ENCODE measurements at regions not wholly inside any gene's neighbourhood (a gene's known extent, or its start where the extent isn't known, plus 50 kb on each side); places are given as distances from the start of the nearest gene placed in this dataset.

GRCh38 chr14:53509276-53510244 lies 356.4 kb upstream of the DDHD1 start:
- H3K4me1 Mint-ChIP-seq (ENCODE audit: low read depth) = no peaks in the 10 kb centered on the region
- H3K27ac Mint-ChIP-seq = no peak overlapping the region
- H3K4me3 Mint-ChIP-seq = no peak overlapping the region
- H3K27me3 Mint-ChIP-seq (ENCODE audit: insufficient read depth) = no peaks in the 10 kb centered on the region
- no peaks in the 10 kb centered on the region for H3K9me3 Mint-ChIP-seq
- intact Hi-C loops (cut with micrococcal nuclease) = no loop called here
- no peak for DNase-seq (ENCODE audit: low spot score)
- H3K36me3 Mint-ChIP-seq (ENCODE audit: low read depth) = no peaks in the 10 kb centered on the region

DNA sequence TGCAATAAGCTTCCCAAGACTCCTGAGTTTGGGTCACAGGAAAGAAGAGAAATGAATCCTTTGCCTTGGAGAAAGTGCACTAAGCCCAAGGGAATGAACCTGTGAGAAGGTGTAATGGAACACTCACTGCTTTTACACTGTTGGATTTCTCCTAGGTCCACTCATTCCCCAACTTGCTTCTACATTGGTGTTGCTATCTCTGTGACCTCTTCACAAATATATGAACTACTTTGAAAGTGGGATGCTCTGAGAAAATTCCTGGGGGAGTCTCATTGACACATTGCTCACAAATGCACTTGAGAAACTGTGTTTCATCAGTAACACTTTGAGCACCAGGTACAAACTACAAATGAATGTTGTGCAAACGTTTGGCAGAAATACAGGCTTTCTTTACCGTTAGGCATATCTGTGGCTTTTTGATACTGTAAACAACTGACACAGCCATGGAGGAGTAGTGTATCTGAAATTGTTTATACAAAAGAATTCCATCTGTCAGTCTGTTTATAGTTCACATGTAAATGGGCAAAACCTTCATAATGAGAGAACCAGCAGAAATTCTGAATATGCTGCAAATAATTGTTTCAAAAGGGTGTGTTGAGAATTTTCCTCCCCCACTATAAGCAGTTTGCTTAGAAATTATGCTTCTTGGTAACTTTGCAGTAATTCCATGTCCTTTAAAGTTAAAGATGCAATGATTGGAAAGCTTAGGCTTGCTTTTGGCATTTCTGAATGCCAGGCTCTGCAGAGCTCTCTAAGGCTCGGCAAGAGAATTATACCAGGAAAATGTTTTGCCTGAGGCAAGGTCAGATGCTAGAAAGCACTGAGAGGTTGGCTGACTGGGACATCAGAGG lies 348.5 kb upstream of the DDHD1 start:
- H3K36me3 Mint-ChIP-seq (ENCODE audit: low read depth) = no peaks in the 10 kb centered on the region
- no peak overlapping the region for H3K27ac Mint-ChIP-seq
- intact Hi-C loops (cut with micrococcal nuclease) = no loop called here
- H3K27me3 Mint-ChIP-seq (ENCODE audit: insufficient read depth) = no peaks in the 10 kb centered on the region
- H3K4me1 Mint-ChIP-seq (ENCODE audit: low read depth) = no peaks in the 10 kb centered on the region
- peaks cover 14% of the 10 kb centered on the region for H3K9me3 Mint-ChIP-seq
- DNase-seq (ENCODE audit: low spot score) = no peak
- no peak overlapping the region for H3K4me3 Mint-ChIP-seq

DNA sequence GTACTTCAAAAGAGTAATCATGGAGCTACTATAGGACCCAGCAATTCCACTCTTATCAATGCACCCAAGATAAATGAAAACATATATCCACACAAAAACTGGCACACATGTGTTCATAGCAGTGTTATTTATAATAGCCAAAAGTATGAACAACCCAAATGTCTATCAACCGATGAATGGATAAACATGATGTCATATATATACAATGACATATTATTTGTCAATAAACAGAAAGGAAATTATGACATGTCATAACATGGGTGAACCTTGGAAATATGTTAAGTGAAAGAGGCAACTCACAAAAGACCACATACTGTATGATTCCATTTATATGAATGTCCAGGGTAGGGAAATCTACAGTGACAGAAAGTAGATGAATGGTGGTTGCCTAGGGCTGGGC lies 347.1 kb upstream of the DDHD1 start:
- DNase-seq (ENCODE audit: low spot score) = no peak
- intact Hi-C loops (cut with micrococcal nuclease) = no loop called here
- no peak overlapping the region for H3K27ac Mint-ChIP-seq
- peaks cover 14% of the 10 kb centered on the region for H3K9me3 Mint-ChIP-seq
- H3K4me1 Mint-ChIP-seq (ENCODE audit: low read depth) = no peaks in the 10 kb centered on the region
- H3K36me3 Mint-ChIP-seq (ENCODE audit: low read depth) = no peaks in the 10 kb centered on the region
- H3K4me3 Mint-ChIP-seq = no peak overlapping the region
- H3K27me3 Mint-ChIP-seq (ENCODE audit: insufficient read depth) = no peaks in the 10 kb centered on the region

GRCh38 chr14:53496668-53497067 lies 343.5 kb upstream of the DDHD1 start:
- no peaks in the 10 kb centered on the region for H3K4me1 Mint-ChIP-seq (ENCODE audit: low read depth)
- H3K9me3 Mint-ChIP-seq = no peaks in the 10 kb centered on the region
- intact Hi-C loops (cut with micrococcal nuclease) = no loop called here
- no peak overlapping the region for H3K4me3 Mint-ChIP-seq
- DNase-seq (ENCODE audit: low spot score) = no peak
- no peaks in the 10 kb centered on the region for H3K27me3 Mint-ChIP-seq (ENCODE audit: insufficient read depth)
- H3K36me3 Mint-ChIP-seq (ENCODE audit: low read depth) = no peaks in the 10 kb centered on the region
- no peak overlapping the region for H3K27ac Mint-ChIP-seq

GRCh38 chr14:53495846-53496343 lies 342.8 kb upstream of the DDHD1 start:
- Mint-ChIP-seq H3K27ac (no peak overlapping the region), H3K4me3 (no peak overlapping the region)

GRCh38 chr14:53494587-53494986 lies 341.5 kb upstream of the DDHD1 start:
- H3K4me3 Mint-ChIP-seq = no peak overlapping the region
- DNase-seq (ENCODE audit: low spot score) = no peak
- no peaks in the 10 kb centered on the region for H3K27me3 Mint-ChIP-seq (ENCODE audit: insufficient read depth)
- H3K36me3 Mint-ChIP-seq (ENCODE audit: low read depth) = no peaks in the 10 kb centered on the region
- no peaks in the 10 kb centered on the region for H3K9me3 Mint-ChIP-seq
- no peak overlapping the region for H3K27ac Mint-ChIP-seq
- H3K4me1 Mint-ChIP-seq (ENCODE audit: low read depth) = no peaks in the 10 kb centered on the region
- intact Hi-C loops (cut with micrococcal nuclease) = no loop called here

More at GRCh38 chr14:53495846-53496343, 342.8 kb upstream of the DDHD1 start:
- Mint-ChIP-seq H3K9me3 (no peaks in the 10 kb centered on the region), H3K27me3 (ENCODE audit: insufficient read depth) (no peaks in the 10 kb centered on the region), H3K4me1 (ENCODE audit: low read depth) (no peaks in the 10 kb centered on the region), H3K36me3 (ENCODE audit: low read depth) (no peaks in the 10 kb centered on the region)
- intact Hi-C loops (cut with micrococcal nuclease) = no loop called here
- no peak for DNase-seq (ENCODE audit: low spot score)

DNA sequence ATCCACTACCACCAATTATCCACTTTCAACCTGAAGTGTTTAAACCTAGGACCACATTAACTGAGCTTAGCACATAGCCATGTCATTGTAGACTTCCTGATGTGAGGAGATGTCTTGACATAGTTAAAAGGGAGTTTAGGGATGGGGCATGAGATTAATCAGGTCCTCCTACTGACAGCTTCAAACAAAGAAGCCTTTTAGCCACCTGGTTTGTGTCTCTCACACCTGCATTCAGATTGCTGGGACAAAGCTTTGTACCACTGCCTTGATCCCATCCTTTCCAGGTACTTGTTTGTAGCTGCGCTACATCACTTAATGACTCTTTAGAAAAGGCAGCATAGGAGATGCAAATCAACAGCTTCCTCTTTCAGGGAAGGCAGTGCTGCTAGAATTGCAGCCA lies 340.7 kb upstream of the DDHD1 start:
- no peaks in the 10 kb centered on the region for H3K36me3 Mint-ChIP-seq (ENCODE audit: low read depth)

GRCh38 chr14:53493320-53493719 lies 340.2 kb upstream of the DDHD1 start:
- no peak for DNase-seq (ENCODE audit: low spot score)
- H3K27me3 Mint-ChIP-seq (ENCODE audit: insufficient read depth) = peaks cover 3% of the 10 kb centered on the region
- H3K27ac Mint-ChIP-seq = no peak overlapping the region
- H3K9me3 Mint-ChIP-seq = no peaks in the 10 kb centered on the region
- no peaks in the 10 kb centered on the region for H3K36me3 Mint-ChIP-seq (ENCODE audit: low read depth)
- no peaks in the 10 kb centered on the region for H3K4me1 Mint-ChIP-seq (ENCODE audit: low read depth)
- no peak overlapping the region for H3K4me3 Mint-ChIP-seq
- intact Hi-C loops (cut with micrococcal nuclease) = no loop called here

More for the DNA sequence above, 340.7 kb upstream of the DDHD1 start:
- Mint-ChIP-seq H3K4me3 (no peak overlapping the region), H3K9me3 (no peaks in the 10 kb centered on the region), H3K27ac (no peak overlapping the region), H3K27me3 (ENCODE audit: insufficient read depth) (peaks cover 1% of the 10 kb centered on the region), H3K4me1 (ENCODE audit: low read depth) (no peaks in the 10 kb centered on the region)
- no peak for DNase-seq (ENCODE audit: low spot score)
- intact Hi-C loops (cut with micrococcal nuclease) = no loop called here

DNA sequence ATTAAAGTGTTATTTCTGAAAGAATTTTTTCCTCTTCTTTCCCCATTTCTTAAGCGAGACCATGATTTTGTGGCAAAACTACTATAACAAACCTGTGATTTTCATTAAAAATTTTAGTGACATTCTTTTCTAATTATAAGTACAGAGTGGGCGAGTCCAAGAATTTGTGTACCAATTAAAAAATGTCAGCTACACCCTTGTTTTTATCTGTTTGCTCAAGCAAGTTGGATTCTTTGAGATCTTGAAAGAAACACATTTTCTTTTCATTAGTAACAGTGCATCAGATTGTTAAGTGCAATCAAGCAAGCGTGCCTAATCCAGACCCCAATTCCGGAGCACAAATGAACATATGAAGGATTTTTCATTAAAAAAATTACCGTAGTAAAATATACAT lies 338.8 kb upstream of the DDHD1 start:
- Mint-ChIP-seq H3K4me1 (ENCODE audit: low read depth) (no peaks in the 10 kb centered on the region), H3K36me3 (ENCODE audit: low read depth) (no peaks in the 10 kb centered on the region), H3K27me3 (ENCODE audit: insufficient read depth) (peaks cover 3% of the 10 kb centered on the region), H3K27ac (no peak overlapping the region), H3K4me3 (no peak overlapping the region), H3K9me3 (no peaks in the 10 kb centered on the region)
- no peak for DNase-seq (ENCODE audit: low spot score)
- intact Hi-C loops (cut with micrococcal nuclease) = no loop called here

DNA sequence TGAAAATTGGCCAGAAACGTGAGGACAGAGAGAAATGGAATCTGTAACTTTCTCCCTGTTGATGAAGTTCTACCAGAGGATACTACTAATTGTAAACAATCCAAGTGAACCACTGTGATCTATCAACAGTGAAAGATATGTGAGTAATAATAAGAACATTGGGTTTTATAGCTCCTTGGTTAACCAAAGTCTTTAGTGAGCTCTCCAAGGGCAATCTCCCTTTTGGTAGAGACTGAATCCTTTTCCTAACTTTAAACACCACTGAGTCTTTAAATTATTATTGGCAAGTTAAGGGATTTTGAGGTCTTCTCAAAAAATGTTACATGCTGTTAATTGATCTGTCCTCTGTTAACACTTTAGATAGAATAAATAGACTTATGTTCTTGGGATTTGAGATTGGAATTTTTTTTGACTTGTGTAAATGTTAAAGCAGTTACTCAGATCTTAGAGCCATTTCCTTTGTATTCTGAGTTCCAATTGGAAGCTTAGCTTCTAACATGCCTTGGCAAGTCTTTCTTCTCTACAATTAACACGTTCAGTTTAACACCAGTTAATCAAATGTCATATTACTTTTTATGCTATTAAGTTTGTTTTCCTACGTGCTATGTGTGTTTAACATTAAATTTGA lies 338.2 kb upstream of the DDHD1 start:
- Mint-ChIP-seq H3K9me3 (no peaks in the 10 kb centered on the region), H3K27ac (no peak overlapping the region), H3K36me3 (ENCODE audit: low read depth) (no peaks in the 10 kb centered on the region), H3K4me1 (ENCODE audit: low read depth) (no peaks in the 10 kb centered on the region), H3K4me3 (no peak overlapping the region), H3K27me3 (ENCODE audit: insufficient read depth) (peaks cover 3% of the 10 kb centered on the region)
- intact Hi-C loops (cut with micrococcal nuclease) = no loop called here
- DNase-seq (ENCODE audit: low spot score) = no peak

DNA sequence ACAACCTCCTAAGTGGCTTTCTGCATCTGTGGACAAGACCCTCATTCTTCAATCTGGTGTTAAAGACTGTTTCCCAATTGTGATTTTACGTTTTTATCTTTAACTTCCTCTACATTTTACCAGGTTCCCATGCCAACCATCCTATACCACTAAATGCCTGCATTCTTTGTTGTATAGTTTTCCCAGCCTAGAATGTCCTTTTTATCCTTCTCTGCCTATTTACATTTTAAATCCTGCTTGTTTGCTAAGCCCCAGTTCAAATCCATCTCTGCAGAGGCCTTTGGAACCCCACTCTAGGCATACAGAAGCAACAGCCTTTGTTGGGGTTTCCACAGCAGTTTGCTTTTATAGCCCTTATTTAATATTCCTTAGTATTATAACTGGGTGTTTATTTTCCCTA lies 325.1 kb upstream of the DDHD1 start:
- Mint-ChIP-seq H3K27ac (no peak overlapping the region), H3K27me3 (ENCODE audit: insufficient read depth) (peaks cover 1% of the 10 kb centered on the region), H3K9me3 (peaks cover 10% of the 10 kb centered on the region), H3K4me1 (ENCODE audit: low read depth) (no peaks in the 10 kb centered on the region), H3K4me3 (no peak overlapping the region), H3K36me3 (ENCODE audit: low read depth) (no peaks in the 10 kb centered on the region)
- no peak for DNase-seq (ENCODE audit: low spot score)
- intact Hi-C loops (cut with micrococcal nuclease) = no loop called here

- no peak for DNase-seq (ENCODE audit: low spot score)
- H3K27ac Mint-ChIP-seq = no peak overlapping the region
- no peaks in the 10 kb centered on the region for H3K9me3 Mint-ChIP-seq
- no peaks in the 10 kb centered on the region for H3K4me1 Mint-ChIP-seq (ENCODE audit: low read depth)
- intact Hi-C loops (cut with micrococcal nuclease) = no loop called here
- no peak overlapping the region for H3K4me3 Mint-ChIP-seq
- H3K36me3 Mint-ChIP-seq (ENCODE audit: low read depth) = no peaks in the 10 kb centered on the region
- peaks cover 1% of the 10 kb centered on the region for H3K27me3 Mint-ChIP-seq (ENCODE audit: insufficient read depth)
Measured at GRCh38 chr14:53473480-53473879, 320.4 kb upstream of the DDHD1 start.

Measured in activated T-helper 1 cell treated with anti-CD3 and anti-CD28 coated beads, Interleukin-12 subunit alpha, Interleukin-12 subunit beta, Interleukin-2, Interleukin-4 antibody, amounts not matched to agents 30 ng/mL and 10 ng/mL and 1 ng/mL, durations not matched to agents 14 hours and 24 hours and 36 hours (primary cell).